DOHH2 (cell line): ENCODE measurements at regions not wholly inside any gene's neighbourhood (a gene's known extent, or its start where the extent isn't known, plus 50 kb on each side); places are given as distances from the start of the nearest gene placed in this dataset.

ENCODE experiments used
- H3F3A ChIP-seq: fragments of 200-600 bp; sonication (generic), shearing (Covaris generic); 2 replicates; pipeline ENCODE4 v1.6.0; 2016; ENCODE audit warnings: antibody characterized with exemption, mild to moderate bottlenecking; ENCODE audit not compliant: control insufficient read depth, insufficient read depth
- H3K27ac ChIP-seq: fragments of 200-600 bp; sonication (generic); 2 replicates; pipeline ENCODE4 v1.5.1; 2014; ENCODE audit warnings: low read depth, mild to moderate bottlenecking, low read length, moderate library complexity
- H3K27me3 ChIP-seq: fragments of 200-600 bp; sonication (generic); 2 replicates; pipeline ENCODE4 v1.6.1; 2014; ENCODE audit warnings: mild to moderate bottlenecking, low read length, mixed read lengths; ENCODE audit not compliant: control insufficient read depth
- H3K36me3 ChIP-seq: fragments of 200-600 bp; sonication (generic); 2 replicates; pipeline ENCODE4 v1.6.1; 2014; ENCODE audit warnings: mild to moderate bottlenecking, low read length, moderate library complexity, mixed read lengths; ENCODE audit not compliant: control insufficient read depth
- H3K4me1 ChIP-seq: fragments of 200-600 bp; sonication (generic); 2 replicates; pipeline ENCODE4 v1.6.1; 2014; ENCODE audit warnings: mild to moderate bottlenecking, low read length, mixed read lengths; ENCODE audit not compliant: control insufficient read depth
- H3K4me2 ChIP-seq: fragments of 200-600 bp; sonication (generic); 2 replicates; pipeline ENCODE4 v1.6.0; 2014; ENCODE audit warnings: mild to moderate bottlenecking, low read length, moderate library complexity
- H3K4me3 ChIP-seq: fragments of 200-600 bp; sonication (generic); 2 replicates; pipeline ENCODE4 v1.5.1; 2014; ENCODE audit warnings: mild to moderate bottlenecking, low read length, mixed read lengths
- H3K79me2 ChIP-seq: fragments of 200-600 bp; sonication (generic); 2 replicates; pipeline ENCODE4 v1.6.1; 2014; ENCODE audit warnings: mild to moderate bottlenecking, low read length, mixed read lengths; ENCODE audit not compliant: control insufficient read depth
- H3K9me2 ChIP-seq: fragments of 200-600 bp; sonication (generic); replicated peaks from 2 replicates; pipeline ENCODE4 v1.6.1; 2014; ENCODE audit warnings: mild to moderate bottlenecking, low read length, mixed read lengths; ENCODE audit not compliant: control insufficient read depth
- H3K9me3 ChIP-seq: fragments of 200-600 bp; sonication (generic); 2 replicates; pipeline ENCODE4 v1.6.1; 2014; ENCODE audit warnings: antibody characterized with exemption, low read length, mixed read lengths; ENCODE audit not compliant: control insufficient read depth, insufficient read depth
- H4K20me1 ChIP-seq: fragments of 200-600 bp; sonication (generic); 2 replicates; pipeline ENCODE4 v1.6.0; 2014; ENCODE audit warnings: low read depth, mild to moderate bottlenecking, antibody characterized with exemption, low read length, moderate library complexity; ENCODE audit not compliant: control insufficient read depth, insufficient read depth
- EZH2phosphoT487 ChIP-seq: fragments of 200-600 bp; sonication (generic); IDR thresholded peaks from 2 replicates; pipeline ENCODE4 v1.6.1; 2017; ENCODE audit warnings: borderline replicate concordance, mild to moderate bottlenecking, antibody characterized with exemption, low read length, moderate library complexity, mixed read lengths
- TF ChIP-seq, protein P1 (sequence below): fragments of 200-600 bp; sonication (generic); IDR thresholded peaks from one replicate; pipeline ENCODE4 v1.5.1; 2014; ENCODE audit warnings: antibody characterized with exemption, mild to moderate bottlenecking, low read depth, low read length; ENCODE audit not compliant: poor library complexity, severe bottlenecking

DNA sequence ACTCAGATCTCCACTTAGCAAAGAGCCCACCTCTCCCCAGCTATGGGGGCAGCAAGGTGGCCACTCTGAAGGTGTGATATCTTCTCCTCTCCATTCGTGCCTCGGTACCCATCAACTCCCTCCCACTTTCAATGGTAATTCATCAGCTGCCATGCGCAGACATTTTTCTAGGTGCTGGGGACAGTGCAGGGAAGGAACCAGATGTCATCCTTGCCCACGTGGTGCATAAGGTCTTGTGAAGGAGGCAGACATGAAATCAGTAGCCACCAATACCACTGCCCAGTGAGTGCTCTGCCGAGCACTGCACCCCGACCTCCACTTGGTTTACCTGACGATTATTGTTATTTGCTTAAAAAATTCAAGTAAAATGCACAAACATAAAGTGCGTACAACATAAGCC, 76.3 kb upstream of the CSF3R start:
- H3K27ac ChIP-seq, result no peak overlapping the region
- no peaks in the 10 kb centered on the region for H3F3A ChIP-seq
- H3K36me3 ChIP-seq, result no peaks in the 10 kb centered on the region
- H3K4me3 ChIP-seq, result no peak overlapping the region
- peaks cover 17% of the 10 kb centered on the region for H3K27me3 ChIP-seq
- no peaks in the 10 kb centered on the region for H4K20me1 ChIP-seq
- no peaks in the 10 kb centered on the region for H3K9me3 ChIP-seq
- H3K9me2 ChIP-seq, result no peaks in the 10 kb centered on the region
- no peaks in the 10 kb centered on the region for H3K79me2 ChIP-seq
- H3K4me2 ChIP-seq, result no peak overlapping the region
- TF ChIP-seq, protein P1, sequence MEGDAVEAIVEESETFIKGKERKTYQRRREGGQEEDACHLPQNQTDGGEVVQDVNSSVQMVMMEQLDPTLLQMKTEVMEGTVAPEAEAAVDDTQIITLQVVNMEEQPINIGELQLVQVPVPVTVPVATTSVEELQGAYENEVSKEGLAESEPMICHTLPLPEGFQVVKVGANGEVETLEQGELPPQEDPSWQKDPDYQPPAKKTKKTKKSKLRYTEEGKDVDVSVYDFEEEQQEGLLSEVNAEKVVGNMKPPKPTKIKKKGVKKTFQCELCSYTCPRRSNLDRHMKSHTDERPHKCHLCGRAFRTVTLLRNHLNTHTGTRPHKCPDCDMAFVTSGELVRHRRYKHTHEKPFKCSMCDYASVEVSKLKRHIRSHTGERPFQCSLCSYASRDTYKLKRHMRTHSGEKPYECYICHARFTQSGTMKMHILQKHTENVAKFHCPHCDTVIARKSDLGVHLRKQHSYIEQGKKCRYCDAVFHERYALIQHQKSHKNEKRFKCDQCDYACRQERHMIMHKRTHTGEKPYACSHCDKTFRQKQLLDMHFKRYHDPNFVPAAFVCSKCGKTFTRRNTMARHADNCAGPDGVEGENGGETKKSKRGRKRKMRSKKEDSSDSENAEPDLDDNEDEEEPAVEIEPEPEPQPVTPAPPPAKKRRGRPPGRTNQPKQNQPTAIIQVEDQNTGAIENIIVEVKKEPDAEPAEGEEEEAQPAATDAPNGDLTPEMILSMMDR, result no peak
- no peak for TF ChIP-seq EZH2phosphoT487
- no peaks in the 10 kb centered on the region for H3K4me1 ChIP-seq

- Histone ChIP-seq H3K27ac (no peak overlapping the region), H3K4me3 (no peak overlapping the region), H3K4me2 (no peak overlapping the region), H3K27me3 (peaks cover 17% of the 10 kb centered on the region), H3K79me2 (no peaks in the 10 kb centered on the region), H3K9me3 (no peaks in the 10 kb centered on the region), H4K20me1 (no peaks in the 10 kb centered on the region), H3K36me3 (no peaks in the 10 kb centered on the region), H3F3A (no peaks in the 10 kb centered on the region), H3K9me2 (no peaks in the 10 kb centered on the region), H3K4me1 (no peaks in the 10 kb centered on the region)
- TF ChIP-seq, protein P1, result no peak
- TF ChIP-seq EZH2phosphoT487, result no peak
These were observed 74.6 kb upstream of the CSF3R start for GRCh38 chr1:36557041-36558000.

DNA sequence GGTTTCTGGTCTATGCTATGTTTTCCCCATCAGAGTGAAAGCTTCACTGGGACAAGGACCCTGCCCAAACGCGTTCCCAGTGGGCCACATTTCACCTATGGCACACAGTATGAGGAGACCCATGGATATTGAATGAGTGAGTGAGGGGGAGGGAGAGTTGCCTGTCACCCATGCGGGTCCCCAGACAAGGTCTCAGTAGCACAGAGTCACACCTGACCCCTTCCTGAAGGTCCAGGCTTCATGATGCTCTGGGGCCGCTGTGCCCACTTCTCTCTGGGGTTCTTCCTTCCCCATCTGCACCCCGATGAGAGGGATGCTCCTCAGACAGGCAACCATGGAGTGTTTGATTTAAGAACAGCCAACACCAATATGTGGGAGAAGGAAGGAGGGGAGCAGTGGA, 72.3 kb upstream of the CSF3R start:
- Histone ChIP-seq H3K9me3 (no peaks in the 10 kb centered on the region), H3K36me3 (no peaks in the 10 kb centered on the region), H4K20me1 (no peaks in the 10 kb centered on the region), H3K27me3 (peaks cover 21% of the 10 kb centered on the region), H3F3A (no peaks in the 10 kb centered on the region), H3K4me1 (no peaks in the 10 kb centered on the region), H3K79me2 (no peaks in the 10 kb centered on the region), H3K4me3 (no peak overlapping the region), H3K9me2 (no peaks in the 10 kb centered on the region), H3K4me2 (no peak overlapping the region), H3K27ac (no peak overlapping the region)
- TF ChIP-seq, protein P1, result no peak
